Activated T-cell treated with anti-CD3 and anti-CD28 coated beads, Interleukin-2, amount 50 U/mL, for 48 hours (primary cell): ENCODE measurements at regions not wholly inside any gene's neighbourhood (a gene's known extent, or its start where the extent isn't known, plus 50 kb on each side); places are given as distances from the start of the nearest gene placed in this dataset.
"Not testable (repeated sequence)": the region's sequence is repeated elsewhere in the genome, so short reads cannot be mapped to it uniquely, and the experiment has no call there.

Source experiments
- DNase-seq, 2 experiments: peaks; one replicate each; pipeline ENCODE4 v3.0.0-alpha.2; 2020

GRCh38 chr12:60568914-60569313 is 973.1 kb downstream of the SLC16A7 start:
- DNase-seq = no peak

- DNase-seq = no peak
Measured at GRCh38 chr12:60577607-60578006, 981.8 kb downstream of the SLC16A7 start.

GRCh38 chr12:60587664-60588063 is 991.8 kb downstream of the SLC16A7 start:
- DNase-seq = not testable (repeated sequence)

GRCh38 chr12:60594035-60594711 is 998.3 kb downstream of the SLC16A7 start:
- DNase-seq = no peak

- no peak for DNase-seq
Measured at GRCh38 chr12:60602601-60603000, 1006.8 kb downstream of the SLC16A7 start.

- DNase-seq = not testable (repeated sequence)
Measured at GRCh38 chr12:60603475-60603874, 1007.6 kb downstream of the SLC16A7 start.

- DNase-seq = no peak
Measured at GRCh38 chr12:60616400-60616799, 1020.6 kb downstream of the SLC16A7 start.

GRCh38 chr12:60630796-60631195 is 1035.0 kb downstream of the SLC16A7 start:
- DNase-seq = no peak

- DNase-seq = no peak
Measured at GRCh38 chr12:60644076-60644475, 1048.2 kb downstream of the SLC16A7 start.

- DNase-seq = no peak
Measured at GRCh38 chr12:60666895-60667294, 1071.1 kb downstream of the SLC16A7 start.

GRCh38 chr12:60672949-60673348 is 1077.1 kb downstream of the SLC16A7 start:
- no peak for DNase-seq

- no peak for DNase-seq
Measured at GRCh38 chr12:60684988-60685655, 1089.3 kb downstream of the SLC16A7 start.

- DNase-seq = no peak
Measured at GRCh38 chr12:60689137-60689536, 1093.3 kb downstream of the SLC16A7 start.

GRCh38 chr12:60693019-60693626 is 1097.3 kb downstream of the SLC16A7 start:
- no peak for DNase-seq

- no peak for DNase-seq
Measured at GRCh38 chr12:60704171-60704914, 1108.5 kb downstream of the SLC16A7 start.

- no peak for DNase-seq
Measured at GRCh38 chr12:60710246-60710645, 1114.4 kb downstream of the SLC16A7 start.

GRCh38 chr12:60714141-60714900 is 1118.5 kb downstream of the SLC16A7 start:
- DNase-seq = no peak

GRCh38 chr12:60724475-60724874 is 1128.6 kb downstream of the SLC16A7 start:
- no peak for DNase-seq

GRCh38 chr12:60724984-60725383 is 1129.2 kb downstream of the SLC16A7 start:
- DNase-seq = no peak

- DNase-seq = no peak
Measured at GRCh38 chr12:60752589-60752988, 1156.8 kb downstream of the SLC16A7 start.

GRCh38 chr12:60758224-60758623 is 1162.4 kb downstream of the SLC16A7 start:
- no peak for DNase-seq

GRCh38 chr12:60760965-60761364 is 1165.1 kb downstream of the SLC16A7 start:
- DNase-seq = no peak

GRCh38 chr12:60801166-60801565 is 1205.3 kb downstream of the SLC16A7 start:
- DNase-seq = not testable (repeated sequence)
